GM21825 (cell line): ENCODE measurements at regions not wholly inside any gene's neighbourhood (a gene's known extent, or its start where the extent isn't known, plus 50 kb on each side); places are given as distances from the start of the nearest gene placed in this dataset.

ENCODE experiments used
- ATAC-seq: cut with Tn5 transposase; IDR thresholded peaks from one replicate; pipeline ENCODE4 v1.9.1; 2021; ENCODE audit warnings: mild to moderate bottlenecking, moderate library complexity; ENCODE audit not compliant: unreplicated experiment

GRCh38 chr13:40483601-40484000 lies 182.8 kb downstream of the FOXO1 start:
- no peak for ATAC-seq

- no peak for ATAC-seq
Measured at GRCh38 chr13:40484101-40484800, 182.2 kb downstream of the FOXO1 start.

GRCh38 chr13:40484974-40485373 lies 181.5 kb downstream of the FOXO1 start:
- no peak for ATAC-seq

- ATAC-seq, result no peak
Measured at GRCh38 chr13:40485611-40486517, 180.6 kb downstream of the FOXO1 start.

GRCh38 chr13:40486518-40487163 lies 179.8 kb downstream of the FOXO1 start:
- ATAC-seq, result no peak

- ATAC-seq, result no peak
Measured at GRCh38 chr13:40488869-40489391, 177.5 kb downstream of the FOXO1 start.

- ATAC-seq, result no peak
Measured at GRCh38 chr13:40490086-40490758, 176.2 kb downstream of the FOXO1 start.

GRCh38 chr13:40492511-40492910 lies 173.9 kb downstream of the FOXO1 start:
- ATAC-seq, result no peak

- no peak for ATAC-seq
Measured at GRCh38 chr13:40494513-40494912, 171.9 kb downstream of the FOXO1 start.

- no peak for ATAC-seq
Measured at GRCh38 chr13:40494946-40495620, 171.4 kb downstream of the FOXO1 start.

- no peak for ATAC-seq
Measured at GRCh38 chr13:40495621-40496001, 170.8 kb downstream of the FOXO1 start.

GRCh38 chr13:40496035-40496810 lies 170.2 kb downstream of the FOXO1 start:
- ATAC-seq, result no peak

GRCh38 chr13:40498461-40498860 lies 168.0 kb downstream of the FOXO1 start:
- ATAC-seq, result no peak

- ATAC-seq, result no peak
Measured at GRCh38 chr13:40502236-40502635, 164.2 kb downstream of the FOXO1 start.

GRCh38 chr13:40503011-40503410 lies 163.4 kb downstream of the FOXO1 start:
- ATAC-seq, result no peak

GRCh38 chr13:40503966-40504591 lies 162.4 kb downstream of the FOXO1 start:
- no peak for ATAC-seq

- no peak for ATAC-seq
Measured at GRCh38 chr13:40504641-40505040, 161.8 kb downstream of the FOXO1 start.

GRCh38 chr13:40505196-40505595 lies 161.2 kb downstream of the FOXO1 start:
- ATAC-seq, result no peak
